K562 (cell line): ENCODE measurements at regions not wholly inside any gene's neighbourhood (a gene's known extent, or its start where the extent isn't known, plus 50 kb on each side); places are given as distances from the start of the nearest gene placed in this dataset.

Source experiments
- ATAC-seq: fragments of 200-7000 bp; cut with Tn5 transposase; 3 replicates; pipeline ENCODE4 v1.9.1; 2020; ENCODE audit warnings: moderate library complexity
- BruUV-seq: library from RNA; stranded (reverse); fragments of 400-500 nt; replicated peaks from 2 replicates; lab custom pipeline; 2021; lab: Mats Ljungman, UMichigan
- CTCF ChIA-PET: fragments of 300-600 bp; formaldehyde crosslinking; extraction: SDS; loops from one replicate; lab custom pipeline; 2021; ENCODE audit warnings: low intra/inter-chr PET ratio; lab: Yijun Ruan, JAX
- POLR2A ChIA-PET: fragments of 300-600, 350-650 bp; sonication (Branson Sonifier 250); formaldehyde crosslinking; extraction: SDS; loops from one replicate; lab custom pipeline; 2021; ENCODE audit warnings: antibody characterized with exemption, inconsistent platforms; lab: Yijun Ruan, JAX
- DNase-seq, 4 experiments: peaks; one replicate each; pipeline versions ENCODE4 v3.0.0 to v3.0.0-alpha.2; 2011 to 2018; ENCODE audit warnings: low spot score in 3 of 4, mixed read lengths in 3 of 4; ENCODE audit errors: extremely low read depth in 1 of 4
- FAIRE-seq: peaks from 2 replicates; lab custom pipeline; 2011; peaks lifted over from hg19 to GRCh38; lab: Jason Lieb, UNC
- H2AFZ ChIP-seq: 2 replicates; pipeline ENCODE4 v1.6.0; 2011; ENCODE audit warnings: low read depth, low read length, control low read depth, inconsistent platforms
- H3K27ac ChIP-seq: fragments of 200-600 bp; 3 replicates; pipeline ENCODE4 v1.8.0; 2011; ENCODE audit warnings: low read depth, mild to moderate bottlenecking, control low read depth, inconsistent platforms, low read length, moderate library complexity, mixed read lengths; ENCODE audit errors: extremely low read depth
- H3K27me3 ChIP-seq, 2 experiments: fragments of 300-600 bp in 1 of 2; 2 replicates in 1 of 2; 3 replicates in 1 of 2; pipeline versions ENCODE4 v1.6.0 to v1.8.0; 2011; ENCODE audit warnings: inconsistent platforms in 2 of 2, low read length in 2 of 2, mild to moderate bottlenecking in 1 of 2, mixed read lengths in 1 of 2, moderate library complexity in 1 of 2; ENCODE audit not compliant: control insufficient read depth in 2 of 2, insufficient read depth in 2 of 2
- H3K36me3 ChIP-seq: fragments of 300-600 bp; 3 replicates; pipeline ENCODE4 v1.8.0; 2011; ENCODE audit warnings: mild to moderate bottlenecking, low read length, inconsistent platforms; ENCODE audit not compliant: control insufficient read depth, insufficient read depth
- H3K4me1 ChIP-seq, 2 experiments: fragments of 200-600 bp in 1 of 2; replicated peaks in 1 of 2; 2 replicates in 1 of 2; 3 replicates in 1 of 2; pipeline versions ENCODE4 v1.5.1 to v1.8.0; 2011; ENCODE audit warnings: inconsistent platforms in 2 of 2, low read length in 2 of 2, mild to moderate bottlenecking in 1 of 2, mixed read lengths in 1 of 2, moderate library complexity in 1 of 2; ENCODE audit not compliant: control insufficient read depth in 2 of 2, insufficient read depth in 2 of 2
- H3K4me2 ChIP-seq: 2 replicates; pipeline ENCODE4 v1.6.1; 2011; ENCODE audit warnings: low read length, control low read depth, inconsistent platforms, mixed read lengths; ENCODE audit not compliant: insufficient read depth
- H3K4me3 ChIP-seq: fragments of 200-600 bp; sonication (generic), shearing (Covaris generic); 2 replicates; pipeline ENCODE4 v1.5.1; 2016; ENCODE audit warnings: control low read depth, inconsistent platforms
- H3K79me2 ChIP-seq: fragments of 200-600 bp; 3 replicates; pipeline ENCODE4 v1.8.0; 2011; ENCODE audit warnings: low read length, inconsistent platforms; ENCODE audit not compliant: control insufficient read depth, insufficient read depth
- H3K9ac ChIP-seq, 2 experiments: 2 replicates each; pipeline versions ENCODE4 v1.6.0 to v1.6.1; 2011; ENCODE audit warnings: low read depth in 2 of 2, low read length in 2 of 2, control low read depth in 1 of 2, inconsistent platforms in 1 of 2, mild to moderate bottlenecking in 1 of 2, mixed read lengths in 1 of 2; ENCODE audit not compliant: insufficient read depth in 1 of 2
- H3K9me1 ChIP-seq: one replicate; pipeline ENCODE4 v1.6.0; 2011; ENCODE audit warnings: inconsistent platforms, mild to moderate bottlenecking, low read length, moderate library complexity; ENCODE audit not compliant: control insufficient read depth, insufficient read depth
- H3K9me3 ChIP-seq: replicated peaks from 2 replicates; pipeline ENCODE4 v1.5.1; 2011; ENCODE audit warnings: low read depth, low read length, inconsistent platforms; ENCODE audit not compliant: control insufficient read depth, insufficient read depth
- H4K20me1 ChIP-seq: replicated peaks from 2 replicates; pipeline ENCODE4 v1.6.1; 2011; ENCODE audit warnings: low read length, inconsistent platforms, mixed read lengths; ENCODE audit not compliant: control insufficient read depth, insufficient read depth
- AFF4 ChIP-seq: sonication (generic); formaldehyde crosslinking; IDR thresholded peaks from 2 replicates; pipeline ENCODE4 v1.8.0; 2023; ENCODE audit warnings: mild to moderate bottlenecking, missing genetic modification reagents
- BRD4 ChIP-seq: fragments of 200-600 bp; sonication (generic); IDR thresholded peaks from 2 replicates; pipeline ENCODE4 v1.6.1; 2017; ENCODE audit warnings: inconsistent platforms
- CTBP1 ChIP-seq: fragments of 450-650 bp; IDR thresholded peaks from 2 replicates; pipeline ENCODE4 v1.6.1; 2016; ENCODE audit warnings: borderline replicate concordance
- RAD51 ChIP-seq: fragments of 450-650 bp; IDR thresholded peaks from 2 replicates; pipeline ENCODE4 v1.7.1; 2016; ENCODE audit warnings: low read depth, mild to moderate bottlenecking, borderline replicate concordance
- TRIM25 ChIP-seq: fragments of 450-650 bp; IDR thresholded peaks from 2 replicates; pipeline ENCODE4 v1.7.0; 2016; ENCODE audit warnings: borderline replicate concordance
- ZNF146 ChIP-seq: IDR thresholded peaks from one replicate; pipeline ENCODE4 v1.6.1; 2018; ENCODE audit warnings: missing compliant biosample characterization; ENCODE audit not compliant: unreplicated experiment
- ZNF354B ChIP-seq: fragments of 250-450 bp; sonication (Bioruptor Pico); IDR thresholded peaks from 2 replicates; pipeline ENCODE4 v1.4.0; 2020
- ZNF512 ChIP-seq: IDR thresholded peaks from 2 replicates; pipeline ENCODE4 v1.6.1; 2016; ENCODE audit warnings: missing genetic modification characterization, missing compliant biosample characterization
- WGBS: fragments of 100-300 bp; shearing (Covaris generic); methylation state at CpG from one replicate; pipeline ENCODE4 v1.1.6; 2016; ENCODE audit warnings: low coverage, mixed read lengths; ENCODE audit not compliant: insufficient coverage; ENCODE audit errors: missing lambda C conversion rate; 5-methylcytosine and 5-hydroxymethylcytosine counted together
- in situ Hi-C: fragments of 300-500 bp; cut with MboI; formaldehyde crosslinking; loops from 4 replicates; pipeline ENCODE4 v1.15.0; 2018; ENCODE audit warnings: inconsistent platforms, mixed read lengths
- intact Hi-C: fragments of 100-400 bp; cut with micrococcal nuclease; formaldehyde crosslinking; loops from 2 replicates; pipeline ENCODE4 v1.14.2; 2022

- CTCF ChIA-PET: no interaction called here
- DNase-seq (no peak), FAIRE-seq (no peak), ATAC-seq (no peak)
- H3K27ac ChIP-seq: no peak overlapping the region
- intact Hi-C loops: no loop called here
- 69% methylated on average over 4 of the region's 4 CpGs for WGBS
- no peak overlapping the region for H3K4me2 ChIP-seq
- no TSS peak for BruUV-seq
- no peaks in the 10 kb centered on the region for H3K9me1 ChIP-seq
- no peaks in the 10 kb centered on the region for H4K20me1 ChIP-seq
- no peaks in the 10 kb centered on the region for H3K27me3 ChIP-seq
- H3K36me3 ChIP-seq: no peaks in the 10 kb centered on the region
- no peak overlapping the region for H2AFZ ChIP-seq
- no peak overlapping the region for H3K9ac ChIP-seq
- no peaks in the 10 kb centered on the region for H3K9me3 ChIP-seq
- no peak for TF ChIP-seq RAD51
- POLR2A ChIA-PET: no interaction called here
- H3K79me2 ChIP-seq: no peaks in the 10 kb centered on the region
- peaks cover 0 to 16% of the 10 kb centered on the region in 2 experiments; a peak in 2 of 5 replicates for H3K4me1 ChIP-seq
- H3K4me3 ChIP-seq: no peak overlapping the region
- in situ Hi-C loops: loop anchor here (5.0 kb wide), 1 partner anchor 79 kb away; no protein-coding TSS in a partner anchor
Measured at GRCh38 chr2:144893464-144893863, 373.5 kb upstream of the ZEB2 start.

- ATAC-seq: peak; percentile 91
- POLR2A ChIA-PET: interaction anchor here (0.6 to 1.3 kb wide), 2 partner anchors 8 to 371 kb away, joined by 4 read pairs; partner anchors contain the start of gene ZEB2
- Histone ChIP-seq H3K79me2 (no peaks in the 10 kb centered on the region), H2AFZ (peak overlapping the region; percentile 61), H3K4me3 (no peak overlapping the region), H3K9me1 (no peaks in the 10 kb centered on the region), H4K20me1 (no peaks in the 10 kb centered on the region), H3K9me3 (no peaks in the 10 kb centered on the region), H3K4me1 (peaks cover 0 to 16% of the 10 kb centered on the region in 2 experiments; a peak in 2 of 5 replicates), H3K27me3 (no peaks in the 10 kb centered on the region), H3K9ac (no peak overlapping the region), H3K4me2 (peak overlapping the region; percentile 37), H3K36me3 (no peaks in the 10 kb centered on the region), H3K27ac (peak overlapping the region; percentile 58; the same call in 2 of the 3 replicates)
- no TSS peak for BruUV-seq
- peak; percentile 89 for FAIRE-seq
- intact Hi-C loops: no loop called here
- WGBS: 0% methylated on average over 1 of the region's 1 CpG
- in situ Hi-C loops: loop anchor here (5.0 kb wide), 1 partner anchor 81 kb away; no protein-coding TSS in a partner anchor
- CTCF ChIA-PET: no interaction called here
- DNase-seq: peak in 3 of 4 experiments; percentile 16 to 71 (median 66)
- TF ChIP-seq ZNF354B (CRISPR knock-in tag) (no peak), TRIM25 (no peak), CTBP1 (peak; percentile 47; the same call in 1 of the 2 replicates), BRD4 (no peak), AFF4 (CRISPR knock-in tag) (no peak), ZNF512 (tag) (no peak), ZNF146 (CRISPR knock-in tag) (no peak)
Measured at GRCh38 chr2:144890828-144891227, 370.9 kb upstream of the ZEB2 start.
